HG03558 (cell line): ENCODE measurements at regions not wholly inside any gene's neighbourhood (a gene's known extent, or its start where the extent isn't known, plus 50 kb on each side); places are given as distances from the start of the nearest gene placed in this dataset.
"Not testable (repeated sequence)": the region's sequence is repeated elsewhere in the genome, so short reads cannot be mapped to it uniquely, and the experiment has no call there.

Experiments
- ATAC-seq: cut with Tn5 transposase; IDR thresholded peaks from one replicate; pipeline ENCODE4 v1.9.1; 2021; ENCODE audit warnings: moderate number of reproducible peaks; ENCODE audit not compliant: unreplicated experiment; ENCODE audit errors: extremely low read depth

- no peak for ATAC-seq
Observed at GRCh38 chr1:82168482-82168881, 367.7 kb downstream of the ADGRL2 start.

- no peak for ATAC-seq
Observed at GRCh38 chr1:82165304-82165703, 364.6 kb downstream of the ADGRL2 start.

GRCh38 chr1:82162486-82163420 lies 362.0 kb downstream of the ADGRL2 start:
- ATAC-seq = no peak

DNA sequence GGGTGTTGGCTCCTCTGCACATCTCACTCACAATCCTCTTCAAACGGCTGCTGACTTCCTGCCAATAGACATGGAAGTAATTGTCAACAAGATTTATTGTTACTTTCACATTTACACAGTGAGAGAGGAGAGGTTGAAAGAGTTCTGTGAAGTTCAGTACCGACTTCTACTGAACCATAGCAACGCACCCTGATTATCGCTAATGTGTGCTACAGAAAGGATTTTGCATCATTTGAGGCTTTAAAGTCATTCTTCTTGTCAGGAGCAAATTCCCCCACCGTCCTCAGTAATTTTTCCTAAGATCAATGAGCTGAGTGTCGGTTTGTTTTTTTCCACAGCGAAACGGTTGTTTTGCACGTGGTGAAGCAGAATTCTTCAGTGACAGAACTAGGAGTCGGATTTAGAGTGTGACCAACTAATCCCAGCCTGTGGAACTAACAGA lies 361.0 kb downstream of the ADGRL2 start:
- ATAC-seq = no peak

DNA sequence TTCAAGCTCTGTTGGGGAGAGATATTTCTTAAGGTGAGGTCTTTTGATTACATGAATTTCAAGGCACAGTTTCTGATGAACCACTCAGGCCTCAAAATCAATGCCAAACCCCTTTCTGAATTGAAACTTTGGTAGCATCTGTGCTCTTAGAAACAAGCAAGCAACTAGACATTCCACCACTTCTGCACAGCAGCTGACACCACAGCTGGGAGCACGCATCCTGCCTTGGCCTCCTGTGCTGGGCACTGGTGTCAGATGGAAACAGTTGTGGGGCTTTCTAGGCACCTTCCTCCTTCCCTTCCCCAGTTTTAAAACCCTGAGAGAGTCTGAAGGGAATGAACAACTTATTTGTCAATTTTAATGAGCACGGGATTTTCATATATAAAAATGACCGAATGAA lies 360.2 kb downstream of the ADGRL2 start:
- ATAC-seq = no peak

DNA sequence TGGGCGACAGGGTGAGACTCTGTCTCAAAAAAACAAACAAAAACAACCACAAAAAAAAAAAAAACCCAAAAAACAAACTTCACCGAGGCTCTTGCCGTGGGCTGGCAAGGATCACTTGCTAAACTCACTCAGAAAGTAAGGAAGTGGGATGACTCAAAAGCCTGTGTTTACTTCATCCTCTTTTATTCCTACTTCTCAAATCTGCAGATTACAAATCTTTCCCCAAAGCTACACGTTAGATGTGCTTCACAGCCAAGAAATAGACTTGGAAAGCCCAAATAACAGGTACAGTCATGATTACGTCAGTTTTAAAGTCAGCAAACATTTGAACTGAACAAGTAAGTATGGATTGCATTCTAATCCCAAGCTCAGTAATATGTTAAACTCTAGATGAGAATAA lies 359.3 kb downstream of the ADGRL2 start:
- ATAC-seq = no peak

- ATAC-seq = no peak
Observed at GRCh38 chr1:82158981-82159380, 358.2 kb downstream of the ADGRL2 start.

DNA sequence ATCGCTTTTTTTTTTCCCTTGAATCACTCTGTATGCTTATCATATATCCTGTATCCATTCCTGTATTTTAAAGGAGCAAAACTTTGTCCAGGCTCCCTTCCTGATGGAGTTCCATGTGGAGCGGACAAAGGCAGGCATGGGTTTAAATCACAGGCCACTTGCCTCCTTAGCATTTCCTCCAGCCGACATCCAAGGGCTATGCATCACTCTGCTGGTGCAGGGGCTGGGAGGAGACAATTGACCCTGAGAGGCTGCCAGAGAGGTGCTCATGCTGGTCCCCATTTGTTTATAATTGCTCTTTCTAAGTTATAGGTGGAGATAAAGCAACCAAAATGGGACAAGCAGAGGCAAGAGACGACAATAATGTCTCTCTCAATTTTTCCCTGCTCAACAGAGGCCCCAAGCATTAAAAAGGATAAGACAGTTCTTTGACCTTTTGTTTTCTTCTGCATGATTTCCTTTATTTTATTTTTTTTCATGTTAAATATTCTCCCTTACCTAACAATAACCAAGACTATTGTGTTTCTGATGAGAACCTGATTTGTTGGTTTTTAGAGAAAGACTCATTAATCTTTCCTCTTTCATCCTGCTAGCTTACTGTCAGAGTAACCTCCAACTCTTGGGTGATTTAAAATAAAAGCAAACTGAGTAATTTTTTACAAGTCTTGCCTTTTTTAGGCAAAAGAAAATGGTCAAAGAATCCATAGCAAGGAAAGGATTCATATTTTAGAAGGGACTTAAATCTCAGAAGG lies 353.7 kb downstream of the ADGRL2 start:
- ATAC-seq = no peak

GRCh38 chr1:82153752-82154151 lies 353.0 kb downstream of the ADGRL2 start:
- ATAC-seq = no peak

- ATAC-seq = no peak
Observed at GRCh38 chr1:82153272-82153629, 352.5 kb downstream of the ADGRL2 start.

DNA sequence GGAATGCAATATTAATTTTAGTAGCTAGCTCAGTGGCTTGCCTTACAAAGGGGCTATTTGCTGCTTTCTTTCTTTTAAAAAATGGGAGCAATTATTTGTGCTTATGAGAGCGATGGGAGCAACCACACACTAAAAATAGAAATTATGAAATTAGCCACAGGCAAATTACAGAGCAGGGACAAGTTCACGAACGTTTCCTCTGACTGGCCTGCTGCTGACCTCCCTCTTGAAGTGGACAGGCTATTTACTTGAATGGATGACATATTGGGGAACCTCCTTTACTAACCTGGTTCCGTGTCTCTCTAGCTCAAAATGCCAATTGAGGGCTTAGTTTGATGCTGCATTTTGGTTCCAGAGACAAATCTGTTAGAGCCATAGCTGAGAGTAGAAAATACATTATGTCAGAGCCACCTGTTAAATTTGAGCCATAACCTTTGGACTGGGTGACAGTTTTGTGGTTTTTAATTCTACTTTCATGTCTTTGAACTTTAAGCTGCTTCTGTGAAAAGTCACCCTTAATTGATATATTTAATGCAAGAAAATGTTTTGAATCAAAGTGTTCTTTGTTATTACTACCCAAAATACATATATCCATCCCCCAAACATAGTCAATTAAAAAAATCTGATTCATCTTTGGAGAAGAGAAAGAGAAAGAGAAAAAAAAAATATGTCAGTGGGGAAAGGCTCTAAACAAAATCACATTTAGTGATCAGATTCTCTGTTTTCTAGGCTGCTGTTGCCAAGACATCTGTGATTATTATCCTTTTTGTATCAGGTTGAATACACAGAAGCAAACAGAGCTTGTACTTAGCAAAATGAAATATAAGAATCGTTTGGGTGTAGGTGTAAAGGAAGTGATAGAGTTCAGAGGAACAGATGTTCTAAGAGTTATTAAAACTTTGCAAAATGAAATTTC lies 351.9 kb downstream of the ADGRL2 start:
- no peak for ATAC-seq

DNA sequence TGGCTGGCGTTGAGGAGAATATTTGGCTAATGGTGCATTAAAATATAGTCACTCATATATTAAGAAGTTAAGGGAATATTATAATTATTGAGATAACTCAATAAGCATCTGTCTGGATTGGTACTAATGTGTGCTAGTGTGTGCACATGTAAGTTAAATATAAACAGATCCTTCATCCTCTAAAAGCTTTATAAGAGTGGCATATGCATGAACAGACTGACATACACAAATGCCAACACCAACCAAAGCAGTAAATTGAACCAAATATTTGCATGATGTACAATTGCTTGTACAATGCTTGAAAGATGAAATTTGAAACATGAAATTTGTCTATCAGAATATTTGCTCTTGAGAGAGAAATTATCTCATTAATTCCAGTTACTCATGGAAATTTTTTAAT lies 344.9 kb downstream of the ADGRL2 start:
- no peak for ATAC-seq

DNA sequence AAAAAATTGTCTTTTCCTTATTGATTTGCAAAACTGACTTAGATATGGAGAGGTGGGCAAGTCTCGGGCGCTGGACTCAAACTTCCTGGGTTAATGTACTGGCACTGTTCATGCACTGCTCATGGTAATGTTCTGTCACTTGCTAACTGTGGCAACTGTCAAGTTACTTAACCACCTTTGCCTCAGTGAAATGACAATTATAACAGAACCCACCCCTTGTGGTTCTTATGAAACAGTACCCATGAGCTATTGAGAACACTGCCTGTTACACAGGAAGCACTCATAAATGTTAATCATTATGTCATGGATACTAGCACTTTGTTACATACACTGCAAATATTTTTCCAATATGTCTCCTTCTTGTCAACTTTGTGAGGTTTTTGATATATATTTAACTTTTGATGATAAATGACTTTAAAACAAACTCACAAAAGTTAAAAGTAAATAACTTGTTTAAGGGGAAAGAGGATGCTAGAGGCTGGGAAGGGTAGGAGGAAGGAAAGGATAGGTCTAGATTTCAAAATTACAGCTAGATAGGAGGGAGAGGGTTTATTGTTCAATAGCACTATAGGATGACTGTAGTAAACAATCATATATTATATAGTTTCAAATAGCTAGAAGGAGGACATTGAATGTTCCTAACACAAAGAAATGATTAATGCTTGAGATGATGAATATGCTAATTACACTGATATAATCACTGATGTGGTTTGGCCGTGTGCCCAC lies 342.5 kb downstream of the ADGRL2 start:
- no peak for ATAC-seq

GRCh38 chr1:82141390-82141789 lies 340.7 kb downstream of the ADGRL2 start:
- no peak for ATAC-seq

- no peak for ATAC-seq
Observed at GRCh38 chr1:82139751-82140468, 339.2 kb downstream of the ADGRL2 start.

GRCh38 chr1:82136351-82136750 lies 335.6 kb downstream of the ADGRL2 start:
- not testable (repeated sequence) for ATAC-seq

GRCh38 chr1:82125866-82126265 lies 325.1 kb downstream of the ADGRL2 start:
- no peak for ATAC-seq

- ATAC-seq = no peak
Observed at GRCh38 chr1:82125119-82125518, 324.4 kb downstream of the ADGRL2 start.

GRCh38 chr1:82121421-82121820 lies 320.7 kb downstream of the ADGRL2 start:
- ATAC-seq = no peak
